SK-N-SH treated with all-trans-retinoic acid at 6 μM for 48 hours (cell line): ENCODE measurements at regions not wholly inside any gene's neighbourhood (a gene's known extent, or its start where the extent isn't known, plus 50 kb on each side); places are given as distances from the start of the nearest gene placed in this dataset.

Source experiments
- ATAC-seq: fragments of 200-7000 bp; cut with Tn5 transposase; 3 replicates; pipeline ENCODE4 v1.9.1; 2020; ENCODE audit warnings: mild to moderate bottlenecking, moderate library complexity
- ARNTL ChIP-seq: fragments of 450-650 bp; formaldehyde crosslinking; IDR thresholded peaks from 2 replicates; pipeline ENCODE4 v1.5.0; 2020; ENCODE audit warnings: low read depth, mild to moderate bottlenecking, moderate library complexity, borderline replicate concordance
- CSRNP3 ChIP-seq: fragments of 250-450 bp; sonication (Bioruptor Pico); IDR thresholded peaks from 2 replicates; pipeline ENCODE4 v1.5.1; 2021; ENCODE audit warnings: mild to moderate bottlenecking, moderate library complexity
- ESRRG ChIP-seq: fragments of 250-450 bp; sonication (Bioruptor Pico); IDR thresholded peaks from 2 replicates; pipeline ENCODE4 v1.6.1; 2021; ENCODE audit warnings: mild to moderate bottlenecking
- GLIS3 ChIP-seq: fragments of 250-450 bp; sonication (Bioruptor Pico); IDR thresholded peaks from 2 replicates; pipeline ENCODE4 v1.5.0; 2020; ENCODE audit warnings: mild to moderate bottlenecking, moderate library complexity
- ISL1 ChIP-seq: fragments of 250-450 bp; sonication (Bioruptor Pico); IDR thresholded peaks from 2 replicates; pipeline ENCODE4 v2.1.2; 2022; ENCODE audit warnings: mild to moderate bottlenecking, moderate library complexity
- PATZ1 ChIP-seq: fragments of 250-450 bp; sonication (Bioruptor Pico); IDR thresholded peaks from 2 replicates; pipeline ENCODE4 v1.8.0; 2020; ENCODE audit warnings: mild to moderate bottlenecking, moderate library complexity, borderline replicate concordance
- POU6F1 ChIP-seq: fragments of 250-450 bp; sonication (Bioruptor Pico); IDR thresholded peaks from 2 replicates; pipeline ENCODE4 v1.8.0; 2021; ENCODE audit warnings: low read depth, mild to moderate bottlenecking, moderate library complexity, borderline replicate concordance
- PPARA ChIP-seq: fragments of 250-450 bp; sonication (Bioruptor Pico); IDR thresholded peaks from 2 replicates; pipeline ENCODE4 v1.5.0; 2020; ENCODE audit warnings: mild to moderate bottlenecking, borderline replicate concordance
- RARB ChIP-seq: fragments of 250-450 bp; sonication (Bioruptor Pico); IDR thresholded peaks from 2 replicates; pipeline ENCODE4 v1.8.0; 2021; ENCODE audit warnings: mild to moderate bottlenecking, moderate library complexity
- SNAI2 ChIP-seq: fragments of 250-450 bp; sonication (Bioruptor Pico); IDR thresholded peaks from 2 replicates; pipeline ENCODE4 v1.5.0; 2020; ENCODE audit warnings: mild to moderate bottlenecking, moderate library complexity
- TCF4 ChIP-seq: fragments of 250-450 bp; sonication (Bioruptor Pico); IDR thresholded peaks from 2 replicates; pipeline ENCODE4 v1.8.0; 2021; ENCODE audit warnings: mild to moderate bottlenecking, moderate library complexity, borderline replicate concordance
- TOX ChIP-seq: fragments of 250-450 bp; sonication (Bioruptor Pico); IDR thresholded peaks from 2 replicates; pipeline ENCODE4 v1.8.0; 2021; ENCODE audit warnings: mild to moderate bottlenecking, moderate library complexity, borderline replicate concordance
- TSHZ2 ChIP-seq: fragments of 250-450 bp; sonication (Bioruptor Pico); IDR thresholded peaks from 2 replicates; pipeline ENCODE4 v1.5.0; 2020; ENCODE audit warnings: mild to moderate bottlenecking, moderate library complexity
- ZFP3 ChIP-seq: fragments of 250-450 bp; sonication (Bioruptor Pico); IDR thresholded peaks from 2 replicates; pipeline ENCODE4 v1.5.0; 2020; ENCODE audit warnings: mild to moderate bottlenecking, moderate library complexity
- ZFP30 ChIP-seq: fragments of 450-650 bp; formaldehyde crosslinking; IDR thresholded peaks from 2 replicates; pipeline ENCODE4 v1.5.0; 2022; ENCODE audit warnings: mild to moderate bottlenecking, moderate library complexity
- ZNF70 ChIP-seq: fragments of 450-650 bp; formaldehyde crosslinking; IDR thresholded peaks from 2 replicates; pipeline ENCODE4 v1.5.0; 2020; ENCODE audit warnings: mild to moderate bottlenecking, moderate library complexity
- ZNF8 ChIP-seq: fragments of 450-650 bp; formaldehyde crosslinking; IDR thresholded peaks from 2 replicates; pipeline ENCODE4 v1.5.0; 2020; ENCODE audit warnings: mild to moderate bottlenecking, moderate library complexity

GRCh38 chr5:119948162-119948561 is 318.8 kb downstream of the FAM170A start (continued):
- TF ChIP-seq TSHZ2 (CRISPR knock-in tag) = no peak
- TF ChIP-seq GLIS3 (CRISPR knock-in tag) = no peak
- TF ChIP-seq CSRNP3 (CRISPR knock-in tag) = no peak
- no peak for TF ChIP-seq POU6F1 (CRISPR knock-in tag)

GRCh38 chr5:119949426-119949999 is 320.2 kb downstream of the FAM170A start:
- TF ChIP-seq PATZ1 (CRISPR knock-in tag) = no peak
- TF ChIP-seq ARNTL (CRISPR knock-in tag) = no peak
- no peak for TF ChIP-seq RARB
- TF ChIP-seq ZNF8 (CRISPR knock-in tag) = no peak
- TF ChIP-seq PPARA = no peak
- no peak for TF ChIP-seq TOX (CRISPR knock-in tag)
- no peak for TF ChIP-seq SNAI2 (CRISPR knock-in tag)
- no peak for TF ChIP-seq POU6F1 (CRISPR knock-in tag)
- no peak for TF ChIP-seq TSHZ2 (CRISPR knock-in tag)
- TF ChIP-seq ZFP3 = no peak
- TF ChIP-seq TCF4 (CRISPR knock-in tag) = no peak
- no peak for TF ChIP-seq ESRRG (CRISPR knock-in tag)
- no peak for TF ChIP-seq ISL1 (CRISPR knock-in tag)
- no peak for TF ChIP-seq ZFP30 (CRISPR knock-in tag)
- TF ChIP-seq ZNF70 = no peak
- TF ChIP-seq CSRNP3 (CRISPR knock-in tag) = no peak
- no peak for ATAC-seq
